GM23248 (cell line): ENCODE measurements at regions not wholly inside any gene's neighbourhood (a gene's known extent, or its start where the extent isn't known, plus 50 kb on each side); places are given as distances from the start of the nearest gene placed in this dataset.

Experiments used
- DNase-seq: peaks from one replicate; pipeline ENCODE4 v3.0.0-alpha.2; 2015
- H2AFZ ChIP-seq: fragments of 200-600 bp; sonication (generic); 2 replicates; pipeline ENCODE4 v1.6.1; 2016; ENCODE audit warnings: antibody characterized with exemption
- H3F3A ChIP-seq: fragments of 200-600 bp; sonication (generic); 2 replicates; pipeline ENCODE4 v1.6.1; 2016; ENCODE audit warnings: mild to moderate bottlenecking, antibody characterized with exemption, mixed run types; ENCODE audit not compliant: insufficient read depth
- H3K27ac ChIP-seq: fragments of 200-600 bp; sonication (generic); 2 replicates; pipeline ENCODE4 v1.5.1; 2016; ENCODE audit warnings: mild to moderate bottlenecking
- H3K27me3 ChIP-seq: fragments of 200-600 bp; sonication (generic); replicated peaks from 2 replicates; pipeline ENCODE4 v1.6.1; 2016; ENCODE audit warnings: mild to moderate bottlenecking; ENCODE audit not compliant: insufficient read depth
- H3K36me3 ChIP-seq: fragments of 200-600 bp; sonication (generic); 2 replicates; pipeline ENCODE4 v1.6.1; 2016; ENCODE audit warnings: low read depth, mild to moderate bottlenecking
- H3K4me1 ChIP-seq: fragments of 200-600 bp; sonication (generic); 2 replicates; pipeline ENCODE4 v1.6.1; 2016; ENCODE audit warnings: mild to moderate bottlenecking; ENCODE audit not compliant: insufficient read depth
- H3K4me2 ChIP-seq: fragments of 200-600 bp; sonication (generic); one replicate; pipeline ENCODE4 v1.6.1; 2016; ENCODE audit warnings: mild to moderate bottlenecking; ENCODE audit not compliant: unreplicated experiment
- H3K4me3 ChIP-seq: fragments of 200-600 bp; sonication (generic); 2 replicates; pipeline ENCODE4 v1.5.1; 2016; ENCODE audit warnings: mild to moderate bottlenecking
- H3K79me2 ChIP-seq: fragments of 200-600 bp; sonication (generic); 2 replicates; pipeline ENCODE4 v1.6.1; 2016; ENCODE audit warnings: mild to moderate bottlenecking; ENCODE audit not compliant: insufficient read depth
- H3K9ac ChIP-seq: fragments of 200-600 bp; sonication (generic); 2 replicates; pipeline ENCODE4 v1.6.1; 2016; ENCODE audit warnings: mild to moderate bottlenecking
- H3K9me2 ChIP-seq: fragments of 200-600 bp; sonication (generic); 2 replicates; pipeline ENCODE4 v1.6.1; 2016; ENCODE audit warnings: mixed run types, mild to moderate bottlenecking, moderate library complexity; ENCODE audit not compliant: insufficient read depth
- H3K9me3 ChIP-seq: fragments of 200-600 bp; sonication (generic); one replicate; pipeline ENCODE4 v1.6.1; 2017; ENCODE audit warnings: low read depth
- H4K20me1 ChIP-seq: fragments of 200-600 bp; sonication (generic); 2 replicates; pipeline ENCODE4 v1.6.0; 2016; ENCODE audit not compliant: insufficient read depth
- EZH2 ChIP-seq: fragments of 200-600 bp; sonication (generic); IDR thresholded peaks from 2 replicates; pipeline ENCODE4 v1.6.1; 2018; ENCODE audit warnings: antibody characterized with exemption, mild to moderate bottlenecking; ENCODE audit not compliant: insufficient read depth, poor library complexity, severe bottlenecking
- EZH2phosphoT487 ChIP-seq: fragments of 200-600 bp; sonication (generic); IDR thresholded peaks from 2 replicates; pipeline ENCODE4 v1.6.1; 2018; ENCODE audit warnings: antibody characterized with exemption, moderate library complexity, mild to moderate bottlenecking, low read depth; ENCODE audit not compliant: insufficient read depth
- WGBS, 2 experiments: methylation state at CpG; one replicate each; pipeline ENCODE4 v1.1.6; 2015 to 2017; ENCODE audit warnings: low lambda C conversion rate in 2 of 2, low coverage in 1 of 2; ENCODE audit errors: missing lambda C conversion rate in 2 of 2; 5-methylcytosine and 5-hydroxymethylcytosine counted together
- in situ Hi-C: fragments of 300-500 bp; cut with MboI; formaldehyde crosslinking; loops from 2 replicates; pipeline ENCODE4 v1.15.0; 2020

DNA sequence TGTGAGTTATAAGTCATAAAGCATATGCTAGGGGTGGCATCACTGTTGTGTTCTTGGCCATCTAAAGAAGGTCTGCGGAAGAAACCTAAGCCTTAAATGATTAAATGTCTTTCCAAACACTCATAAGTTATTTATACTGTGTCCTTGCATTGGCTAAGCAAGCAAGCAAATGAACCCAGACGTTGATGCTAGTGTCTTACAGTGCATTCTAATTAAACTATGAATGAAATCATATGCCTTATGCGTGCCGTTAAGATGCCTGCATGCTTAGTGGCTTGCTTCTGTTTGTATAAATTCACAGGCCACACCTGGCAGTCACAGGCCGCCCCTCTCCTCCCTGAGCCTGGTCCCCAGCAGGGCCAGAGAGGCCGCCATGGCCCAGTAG lies 49.9 kb downstream of the RIN2 start:
- Histone ChIP-seq H3F3A (peaks cover 16% of the 10 kb centered on the region), H2AFZ (no peak overlapping the region), H3K9ac (no peak overlapping the region), H4K20me1 (no peaks in the 10 kb centered on the region), H3K4me3 (no peak overlapping the region), H3K27ac (no peak overlapping the region), H3K27me3 (no peaks in the 10 kb centered on the region), H3K36me3 (no peaks in the 10 kb centered on the region), H3K79me2 (no peaks in the 10 kb centered on the region; the same call in 1 of the 2 replicates), H3K9me3 (no peaks in the 10 kb centered on the region), H3K4me2 (no peak overlapping the region), H3K4me1 (peaks cover 24% of the 10 kb centered on the region), H3K9me2 (no peaks in the 10 kb centered on the region)
- in situ Hi-C loops, result no loop called here
- no peak for TF ChIP-seq EZH2
- DNase-seq, result no peak
- WGBS, 2 experiments, result 50 to 52% methylated on average over 6 of the region's 6 CpGs

DNA sequence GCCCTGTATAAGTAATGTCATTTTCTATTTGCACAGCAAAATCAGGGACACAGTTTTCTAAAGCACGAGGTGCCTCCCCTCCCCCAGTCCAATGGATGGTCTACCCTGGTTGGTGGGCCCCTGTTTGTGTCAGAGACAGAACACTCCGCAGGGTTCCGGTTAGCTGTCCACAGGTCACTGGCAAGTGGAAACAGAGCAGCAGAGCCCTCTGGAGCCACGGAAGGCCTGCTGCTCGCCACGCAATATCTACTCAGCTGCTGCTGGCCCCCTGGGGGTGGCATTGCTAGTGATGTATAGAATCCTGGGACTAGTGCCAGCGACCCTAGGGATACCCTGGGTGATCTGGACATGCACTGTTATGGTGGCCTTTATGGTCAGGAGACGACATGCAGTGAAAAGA lies 50.4 kb downstream of the RIN2 start:
- Histone ChIP-seq H3K27me3 (no peaks in the 10 kb centered on the region), H3K9me2 (no peaks in the 10 kb centered on the region), H3K79me2 (no peaks in the 10 kb centered on the region; the same call in 1 of the 2 replicates), H4K20me1 (no peaks in the 10 kb centered on the region), H3K27ac (no peak overlapping the region), H3K9ac (no peak overlapping the region), H2AFZ (no peak overlapping the region), H3K4me2 (no peak overlapping the region), H3K36me3 (no peaks in the 10 kb centered on the region), H3F3A (peaks cover 22% of the 10 kb centered on the region), H3K9me3 (no peaks in the 10 kb centered on the region), H3K4me1 (peaks cover 30% of the 10 kb centered on the region), H3K4me3 (no peak overlapping the region)
- no peak for TF ChIP-seq EZH2
- no peak for TF ChIP-seq EZH2phosphoT487
- in situ Hi-C loops, result no loop called here
- WGBS, 2 experiments, result 83 to 87% methylated on average over 8 of the region's 8 CpGs
- no peak for DNase-seq

DNA sequence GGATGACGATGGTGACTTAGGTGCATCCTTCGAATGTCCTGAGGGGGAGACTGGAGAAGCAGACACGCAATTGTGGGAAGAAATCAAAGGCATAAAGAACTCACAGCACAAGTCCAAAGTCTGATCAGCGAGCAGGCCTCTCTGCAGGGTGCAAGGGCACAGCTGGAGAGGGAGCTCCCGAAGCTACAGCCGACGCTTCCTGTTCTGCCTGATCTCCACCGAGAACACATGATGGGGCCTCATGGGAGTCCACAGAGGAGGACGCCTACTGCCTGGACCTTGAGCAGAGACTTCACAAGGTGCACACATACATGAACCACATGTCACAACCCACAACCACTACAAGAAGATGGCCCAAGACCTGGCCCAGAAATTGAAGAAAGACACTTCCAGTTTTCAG lies 51.4 kb downstream of the RIN2 start:
- no peak overlapping the region for H3K27ac ChIP-seq
- H3K36me3 ChIP-seq, result no peaks in the 10 kb centered on the region
- in situ Hi-C loops, result no loop called here
- H3K79me2 ChIP-seq, result no peaks in the 10 kb centered on the region; the same call in 1 of the 2 replicates
- H2AFZ ChIP-seq, result no peak overlapping the region
- H3K4me2 ChIP-seq, result no peak overlapping the region
- no peak overlapping the region for H3K9ac ChIP-seq
- H3F3A ChIP-seq, result peaks cover 28% of the 10 kb centered on the region
- WGBS, 2 experiments, result 92 to 93% methylated on average over 9 of the region's 9 CpGs
- no peak overlapping the region for H3K4me3 ChIP-seq
- H3K27me3 ChIP-seq, result no peaks in the 10 kb centered on the region
- H3K4me1 ChIP-seq, result peaks cover 40% of the 10 kb centered on the region
- TF ChIP-seq EZH2phosphoT487, result no peak
- no peak for TF ChIP-seq EZH2
- no peak for DNase-seq
- no peaks in the 10 kb centered on the region for H3K9me3 ChIP-seq
- H4K20me1 ChIP-seq, result no peaks in the 10 kb centered on the region
- no peaks in the 10 kb centered on the region for H3K9me2 ChIP-seq

DNA sequence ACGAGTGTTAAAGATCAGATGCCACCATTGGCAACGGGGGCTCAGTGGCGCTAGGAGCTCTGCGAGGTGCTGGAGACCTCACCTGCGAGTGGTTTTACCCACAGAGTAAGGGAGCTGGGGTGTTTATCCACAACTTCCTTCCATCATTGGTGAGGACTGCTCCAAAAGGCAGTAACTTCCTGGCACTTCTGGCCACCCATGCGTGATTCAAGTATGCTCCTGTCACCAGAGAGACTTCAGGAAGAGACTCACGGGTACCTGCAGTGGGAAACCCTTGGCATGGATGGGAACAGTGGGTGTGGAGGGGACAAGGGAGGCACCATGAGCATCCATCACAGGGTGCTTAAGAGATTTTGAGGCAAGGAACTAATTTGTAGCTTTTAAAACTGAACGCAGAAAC lies 53.2 kb downstream of the RIN2 start:
- Histone ChIP-seq H3K9me3 (no peaks in the 10 kb centered on the region), H3F3A (peaks cover 42% of the 10 kb centered on the region), H3K36me3 (no peaks in the 10 kb centered on the region), H3K27me3 (no peaks in the 10 kb centered on the region), H3K4me1 (peaks cover 54% of the 10 kb centered on the region), H3K9ac (no peak overlapping the region), H3K4me3 (no peak overlapping the region), H3K4me2 (no peak overlapping the region), H3K27ac (no peak overlapping the region), H4K20me1 (no peaks in the 10 kb centered on the region), H2AFZ (no peak overlapping the region), H3K9me2 (no peaks in the 10 kb centered on the region), H3K79me2 (no peaks in the 10 kb centered on the region)
- no peak for DNase-seq
- in situ Hi-C loops, result no loop called here
- TF ChIP-seq EZH2phosphoT487 (no peak), EZH2 (no peak)
- 98 to 99% methylated on average over 8 of the region's 8 CpGs for WGBS, 2 experiments

DNA sequence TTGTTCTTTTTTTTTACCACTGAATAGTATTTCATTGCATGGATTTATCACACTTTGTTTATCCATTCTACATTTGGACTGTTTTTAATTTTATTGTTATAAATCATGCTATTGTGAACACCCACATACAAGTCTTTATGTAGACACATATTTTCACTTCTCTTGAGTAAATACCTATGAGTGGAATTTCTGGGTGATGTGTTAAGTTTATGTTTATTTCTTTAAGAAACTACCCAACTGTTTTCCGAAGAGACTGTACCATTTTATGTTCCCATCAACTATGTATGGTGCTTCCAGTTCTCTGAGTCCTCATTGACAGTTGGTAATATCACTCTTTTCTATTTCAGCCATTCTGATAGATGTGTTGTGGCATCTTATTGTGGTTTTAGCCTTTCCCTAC lies 54.0 kb downstream of the RIN2 start:
- H3K27ac ChIP-seq, result peak overlapping the region; percentile 51
- no peaks in the 10 kb centered on the region for H3K9me2 ChIP-seq
- no peaks in the 10 kb centered on the region for H3K27me3 ChIP-seq
- in situ Hi-C loops, result no loop called here
- H4K20me1 ChIP-seq, result no peaks in the 10 kb centered on the region
- no peaks in the 10 kb centered on the region for H3K79me2 ChIP-seq
- no peak overlapping the region for H2AFZ ChIP-seq
- WGBS, 2 experiments, result 70 to 94% methylated on average over 1 of the region's 1 CpG
- no peaks in the 10 kb centered on the region for H3K9me3 ChIP-seq
- H3K4me2 ChIP-seq, result peak overlapping the region; percentile 15
- no peak for DNase-seq
- no peak overlapping the region for H3K9ac ChIP-seq
- H3F3A ChIP-seq, result peaks cover 49% of the 10 kb centered on the region
- no peaks in the 10 kb centered on the region for H3K36me3 ChIP-seq
- H3K4me1 ChIP-seq, result peaks cover 58% of the 10 kb centered on the region
- TF ChIP-seq EZH2phosphoT487, result no peak
- no peak for TF ChIP-seq EZH2
- H3K4me3 ChIP-seq, result no peak overlapping the region
